HG02642 (cell line): ENCODE measurements at regions not wholly inside any gene's neighbourhood (a gene's known extent, or its start where the extent isn't known, plus 50 kb on each side); places are given as distances from the start of the nearest gene placed in this dataset.

Experiments used
- ATAC-seq: cut with Tn5 transposase; IDR thresholded peaks from one replicate; pipeline ENCODE4 v1.9.1; 2021; ENCODE audit warnings: mild to moderate bottlenecking; ENCODE audit not compliant: unreplicated experiment, poor library complexity

GRCh38 chr6:126145351-126145750 is 159.0 kb downstream of the TRMT11 start:
- no peak for ATAC-seq

- ATAC-seq, result no peak
These were observed 161.0 kb downstream of the TRMT11 start for GRCh38 chr6:126147291-126147815.

GRCh38 chr6:126148853-126149252 is 162.5 kb downstream of the TRMT11 start:
- no peak for ATAC-seq

GRCh38 chr6:126152372-126152745 is 166.0 kb downstream of the TRMT11 start:
- no peak for ATAC-seq

- ATAC-seq, result no peak
These were observed 167.3 kb downstream of the TRMT11 start for GRCh38 chr6:126153661-126154060.

GRCh38 chr6:126156973-126157372 is 170.6 kb downstream of the TRMT11 start:
- ATAC-seq, result peak; percentile 78

GRCh38 chr6:126167726-126168125 is 172.2 kb upstream of the CENPW start:
- ATAC-seq, result no peak

GRCh38 chr6:126170433-126170832 is 169.5 kb upstream of the CENPW start:
- ATAC-seq, result no peak

- peak; percentile 76 for ATAC-seq
These were observed 168.9 kb upstream of the CENPW start for GRCh38 chr6:126170978-126171382.

- ATAC-seq, result no peak
These were observed 167.8 kb upstream of the CENPW start for GRCh38 chr6:126172131-126172530.

- ATAC-seq, result no peak
These were observed 166.7 kb upstream of the CENPW start for GRCh38 chr6:126173265-126173664.

- ATAC-seq, result no peak
These were observed 165.2 kb upstream of the CENPW start for GRCh38 chr6:126174697-126175096.

- no peak for ATAC-seq
These were observed 164.7 kb upstream of the CENPW start for GRCh38 chr6:126175251-126175650.

GRCh38 chr6:126176282-126176681 is 163.6 kb upstream of the CENPW start:
- ATAC-seq, result no peak

GRCh38 chr6:126180585-126180984 is 159.3 kb upstream of the CENPW start:
- peak; percentile 71 for ATAC-seq

- no peak for ATAC-seq
These were observed 158.7 kb upstream of the CENPW start for GRCh38 chr6:126181173-126181741.

- ATAC-seq, result no peak
These were observed 158.0 kb upstream of the CENPW start for GRCh38 chr6:126181890-126182289.

GRCh38 chr6:126182650-126183311 is 157.1 kb upstream of the CENPW start:
- no peak for ATAC-seq

GRCh38 chr6:126185774-126186173 is 154.1 kb upstream of the CENPW start:
- ATAC-seq, result no peak

GRCh38 chr6:126188279-126188909 is 151.5 kb upstream of the CENPW start:
- ATAC-seq, result no peak

- ATAC-seq, result no peak
These were observed 144.2 kb upstream of the CENPW start for GRCh38 chr6:126195625-126196236.
